Tibial nerve (tissue), 4 donors: ENCODE measurements at regions not wholly inside any gene's neighbourhood (a gene's known extent, or its start where the extent isn't known, plus 50 kb on each side); places are given as distances from the start of the nearest gene placed in this dataset.

Experiments
- CTCF ChIP-seq, 5 experiments: fragments of 200-600 bp in 3 of 5; fragments of 450-650 bp in 2 of 5; sonication (generic) in 3 of 5; IDR thresholded peaks; one replicate each; pipeline ENCODE4 v1.5.1; 2016 to 2019; ENCODE audit warnings: antibody characterized with exemption in 5 of 5, mild to moderate bottlenecking in 3 of 5, moderate library complexity in 2 of 5
- EP300 ChIP-seq, 2 donors: sonication (generic); formaldehyde crosslinking; IDR thresholded peaks; one replicate each; pipeline ENCODE4 v1.6.1; 2017; ENCODE audit warnings: antibody characterized with exemption in 2 of 2, mild to moderate bottlenecking in 1 of 2
- POLR2A ChIP-seq, 2 donors: fragments of 450-650 bp; IDR thresholded peaks; one replicate each; pipeline ENCODE4 v1.6.1; 2017; ENCODE audit warnings: antibody characterized with exemption in 2 of 2, mild to moderate bottlenecking in 2 of 2, moderate library complexity in 2 of 2

- no peak for TF ChIP-seq EP300 (IDR thresholded peaks at IDR 0.05)
- no peak for TF ChIP-seq POLR2A (IDR thresholded peaks at IDR 0.05)
- TF ChIP-seq CTCF (IDR thresholded peaks at IDR 0.05), result no peak
Observed at GRCh38 chr16:49049191-49049590, 232.4 kb downstream of the CBLN1 start.
